ENCODE measurements at regions not wholly inside any gene's neighbourhood (a gene's known extent, or its start where the extent isn't known, plus 50 kb on each side); places are given as distances from the start of the nearest gene placed in this dataset.

GRCh38 chrX:123049071-123049625, 134.9 kb upstream of the GRIA3 start:
- no peak for TF ChIP-seq POLR2AphosphoS5 (IDR thresholded peaks at IDR 0.05)
- no peak for TF ChIP-seq POLR2A (IDR thresholded peaks at IDR 0.05)
